Upper lobe of right lung (tissue), 1 donor: ENCODE measurements at regions not wholly inside any gene's neighbourhood (a gene's known extent, or its start where the extent isn't known, plus 50 kb on each side); places are given as distances from the start of the nearest gene placed in this dataset.

Source experiments
- ATAC-seq: fragments of 200-7000 bp; cut with Tn5 transposase; one replicate; pipeline ENCODE4 v1.9.1; 2020; ENCODE audit warnings: mild to moderate bottlenecking, moderate library complexity
- DNase-seq: peaks from one replicate; pipeline ENCODE4 v3.0.0-alpha.2; 2020
- H3K27ac ChIP-seq: fragments of 200-600 bp; one replicate; pipeline ENCODE4 v1.8.0; 2022
- H3K27me3 ChIP-seq: fragments of 200-600 bp; one replicate; pipeline ENCODE4 v1.8.0; 2022; ENCODE audit warnings: mild to moderate bottlenecking
- H3K36me3 ChIP-seq: fragments of 200-600 bp; one replicate; pipeline ENCODE4 v1.8.0; 2022
- H3K4me1 ChIP-seq: fragments of 200-600 bp; one replicate; pipeline ENCODE4 v1.8.0; 2022
- H3K4me3 ChIP-seq: fragments of 200-600 bp; one replicate; pipeline ENCODE4 v1.8.0; 2022; ENCODE audit warnings: mild to moderate bottlenecking
- H3K9me3 ChIP-seq: fragments of 200-600 bp; one replicate; pipeline ENCODE4 v1.8.0; 2022
- intact Hi-C: fragments of 100-400 bp; cut with DNase I; formaldehyde crosslinking; loops from one replicate; pipeline ENCODE4 v1.11.0; 2022
- TF ChIP-seq, protein P1 (sequence below): fragments of 200-600 bp; IDR thresholded peaks from one replicate; pipeline ENCODE4 v1.8.0; 2022; ENCODE audit warnings: antibody characterized with exemption
- donor health status: DM: no; HTN: yes; CAD: no; lungs with severe emphysema.

DNA sequence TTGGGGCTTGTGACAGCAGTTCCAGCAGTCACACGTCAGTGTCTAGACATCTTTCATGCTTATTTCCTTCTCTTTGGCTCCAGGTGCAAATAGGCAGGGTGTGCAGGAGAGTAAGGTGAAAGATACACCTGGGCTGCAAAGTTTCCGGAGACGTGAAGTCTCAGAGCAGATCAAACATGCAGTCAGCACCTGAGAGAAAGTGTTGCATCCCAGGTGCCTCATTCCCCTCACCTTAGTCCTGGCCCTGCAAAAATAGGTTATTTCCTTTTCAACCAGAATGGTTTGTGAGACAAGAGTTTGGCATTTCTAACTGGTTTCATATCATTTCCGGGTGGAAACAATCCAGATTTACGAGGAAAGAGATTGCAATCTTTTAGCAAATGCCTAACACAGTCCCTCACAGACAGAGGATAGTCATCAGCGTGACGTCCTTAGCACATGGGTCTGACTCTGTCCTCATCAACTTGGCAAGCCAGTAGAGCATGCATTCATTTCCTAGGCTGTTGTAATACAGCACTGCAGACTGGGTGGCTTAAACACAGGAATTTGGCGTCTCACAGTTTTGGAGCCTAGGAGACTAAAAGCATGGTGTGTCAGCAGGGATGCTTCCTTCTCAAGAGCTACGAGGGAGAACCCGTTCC, 58.2 kb upstream of the ARRDC4 start:
- no peak for ATAC-seq
- intact Hi-C loops = no loop called here

DNA sequence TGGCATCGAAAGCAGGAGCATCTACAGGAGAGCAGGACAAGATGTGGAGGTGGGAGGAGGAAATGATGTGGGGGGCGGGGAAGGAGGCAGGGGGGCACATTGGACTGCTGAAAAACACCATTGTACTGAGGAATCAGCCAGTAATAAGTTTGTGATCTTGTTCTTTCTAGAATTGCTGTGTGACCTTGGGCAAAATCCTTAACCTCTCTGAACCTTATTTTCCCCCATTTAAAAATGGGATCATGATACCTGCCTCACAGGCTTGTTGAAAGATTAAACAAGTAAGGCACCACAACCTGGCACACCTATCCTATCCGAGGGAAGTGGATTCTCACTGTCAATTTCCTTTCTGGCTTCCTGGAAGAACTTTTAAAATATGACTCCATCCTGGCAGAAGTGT, 56.9 kb upstream of the ARRDC4 start:
- Histone ChIP-seq H3K4me1 (peaks cover 6% of the 10 kb centered on the region), H3K27me3 (peaks cover 31% of the 10 kb centered on the region), H3K9me3 (no peaks in the 10 kb centered on the region), H3K4me3 (no peak overlapping the region), H3K36me3 (no peaks in the 10 kb centered on the region), H3K27ac (no peak overlapping the region)
- no peak for ATAC-seq
- TF ChIP-seq, protein P1, sequence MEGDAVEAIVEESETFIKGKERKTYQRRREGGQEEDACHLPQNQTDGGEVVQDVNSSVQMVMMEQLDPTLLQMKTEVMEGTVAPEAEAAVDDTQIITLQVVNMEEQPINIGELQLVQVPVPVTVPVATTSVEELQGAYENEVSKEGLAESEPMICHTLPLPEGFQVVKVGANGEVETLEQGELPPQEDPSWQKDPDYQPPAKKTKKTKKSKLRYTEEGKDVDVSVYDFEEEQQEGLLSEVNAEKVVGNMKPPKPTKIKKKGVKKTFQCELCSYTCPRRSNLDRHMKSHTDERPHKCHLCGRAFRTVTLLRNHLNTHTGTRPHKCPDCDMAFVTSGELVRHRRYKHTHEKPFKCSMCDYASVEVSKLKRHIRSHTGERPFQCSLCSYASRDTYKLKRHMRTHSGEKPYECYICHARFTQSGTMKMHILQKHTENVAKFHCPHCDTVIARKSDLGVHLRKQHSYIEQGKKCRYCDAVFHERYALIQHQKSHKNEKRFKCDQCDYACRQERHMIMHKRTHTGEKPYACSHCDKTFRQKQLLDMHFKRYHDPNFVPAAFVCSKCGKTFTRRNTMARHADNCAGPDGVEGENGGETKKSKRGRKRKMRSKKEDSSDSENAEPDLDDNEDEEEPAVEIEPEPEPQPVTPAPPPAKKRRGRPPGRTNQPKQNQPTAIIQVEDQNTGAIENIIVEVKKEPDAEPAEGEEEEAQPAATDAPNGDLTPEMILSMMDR = no peak
- DNase-seq = no peak
- intact Hi-C loops = no loop called here

More for the DNA sequence above, 58.2 kb upstream of the ARRDC4 start:
- Histone ChIP-seq H3K27ac (no peak overlapping the region), H3K36me3 (no peaks in the 10 kb centered on the region), H3K4me1 (peaks cover 6% of the 10 kb centered on the region), H3K4me3 (no peak overlapping the region), H3K9me3 (no peaks in the 10 kb centered on the region), H3K27me3 (peaks cover 24% of the 10 kb centered on the region)
- TF ChIP-seq, protein P1 = no peak
- no peak for DNase-seq

DNA sequence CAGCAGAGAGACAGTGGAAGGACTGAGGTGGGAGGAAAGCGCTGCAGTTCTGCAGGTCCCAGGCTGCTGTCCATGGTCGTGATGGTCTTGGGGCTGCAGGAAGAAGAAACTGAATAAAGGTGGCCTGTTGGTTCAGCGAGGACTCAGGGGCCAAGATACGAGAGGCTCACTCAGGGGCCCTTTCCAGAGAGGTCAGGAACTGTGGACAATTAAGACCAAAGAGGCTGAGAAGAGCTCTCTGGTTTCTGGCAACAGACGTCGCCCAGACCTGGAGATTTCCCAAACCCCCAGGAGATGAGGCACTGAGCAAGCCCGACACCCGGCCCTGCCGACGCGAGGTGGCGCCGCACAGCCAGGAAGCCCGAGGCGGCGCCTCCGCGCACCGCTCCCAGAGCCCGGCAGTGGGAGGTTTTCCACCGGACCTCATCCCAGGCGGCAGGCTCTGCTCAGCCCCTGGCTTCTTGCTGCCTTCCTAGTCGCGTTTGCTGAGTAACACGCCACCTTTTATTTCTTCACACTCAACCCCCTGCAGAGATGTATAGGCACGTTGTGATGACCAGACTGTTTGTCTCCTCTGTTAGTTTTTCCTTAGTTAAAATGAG, 56.4 kb upstream of the ARRDC4 start:
- H3K9me3 ChIP-seq = no peaks in the 10 kb centered on the region
- H3K27me3 ChIP-seq = peaks cover 31% of the 10 kb centered on the region
- H3K4me1 ChIP-seq = peaks cover 6% of the 10 kb centered on the region
- no peak overlapping the region for H3K27ac ChIP-seq
- TF ChIP-seq, protein P1 = peak; percentile 57
- DNase-seq (peak; percentile 85), ATAC-seq (peak; percentile 93)
- intact Hi-C loops = no loop called here
- no peak overlapping the region for H3K4me3 ChIP-seq
- H3K36me3 ChIP-seq = no peaks in the 10 kb centered on the region

DNA sequence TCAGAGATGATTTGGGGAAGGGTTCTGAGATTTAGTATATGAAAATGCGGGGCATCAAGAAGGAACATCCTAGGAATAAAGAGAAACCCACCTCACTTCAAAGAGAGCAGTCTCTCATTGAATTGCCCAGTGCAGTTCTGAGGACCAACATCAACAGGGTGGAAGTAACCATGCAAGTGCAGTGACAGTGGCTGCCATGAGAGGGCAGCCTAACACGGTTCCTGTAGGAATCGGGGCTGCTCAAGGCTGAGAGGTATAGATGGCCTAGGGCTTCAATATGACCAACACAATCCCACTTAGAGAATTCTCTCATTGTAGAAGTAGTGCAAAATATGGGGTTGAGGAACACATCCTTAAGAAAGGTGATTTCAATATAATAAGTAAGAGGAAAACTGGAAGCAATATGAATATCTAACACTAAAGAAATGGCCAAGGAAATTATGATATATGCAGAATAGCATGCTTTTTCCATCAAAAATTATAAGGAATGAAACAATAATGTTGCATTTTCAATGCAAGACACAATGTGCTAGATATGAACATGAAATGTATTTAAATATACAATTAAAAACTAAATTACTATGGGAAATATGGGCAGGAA, 51.1 kb upstream of the ARRDC4 start:
- no peak overlapping the region for H3K27ac ChIP-seq
- intact Hi-C loops = no loop called here
- TF ChIP-seq, protein P1 = peak; percentile 95
- peak; percentile 98 for ATAC-seq
- no peaks in the 10 kb centered on the region for H3K36me3 ChIP-seq
- no peaks in the 10 kb centered on the region for H3K9me3 ChIP-seq
- no peak overlapping the region for H3K4me3 ChIP-seq
- H3K4me1 ChIP-seq = peaks cover under 1% of the 10 kb centered on the region
- DNase-seq = peak; percentile 75
- peaks cover 22% of the 10 kb centered on the region for H3K27me3 ChIP-seq
